BJ (cell line): ENCODE measurements at regions not wholly inside any gene's neighbourhood (a gene's known extent, or its start where the extent isn't known, plus 50 kb on each side); places are given as distances from the start of the nearest gene placed in this dataset.

Experiments used
- CTCF ChIA-PET: fragments of 350-600 bp; formaldehyde crosslinking; extraction: SDS; loops from one replicate; lab custom pipeline; 2021; ENCODE audit warnings: antibody characterized with exemption, inconsistent platforms; lab: Yijun Ruan, JAX
- POLR2A ChIA-PET: fragments of 300-600 bp; sonication (Branson Sonifier 250); formaldehyde crosslinking; extraction: SDS; loops from one replicate; lab custom pipeline; 2021; ENCODE audit warnings: antibody characterized with exemption; lab: Charles Lee
- DNase-seq: peaks from one replicate; pipeline ENCODE4 v3.0.0-alpha.2; 2011; ENCODE audit warnings: low read depth
- H3K27me3 ChIP-seq: 2 replicates; pipeline ENCODE4 v1.6.0; 2011; ENCODE audit warnings: low read length; ENCODE audit not compliant: control insufficient read depth, insufficient read depth
- H3K36me3 ChIP-seq: 2 replicates; pipeline ENCODE4 v1.5.1; 2011; ENCODE audit warnings: low read length; ENCODE audit not compliant: control insufficient read depth, insufficient read depth
- H3K4me3 ChIP-seq: 2 replicates; pipeline ENCODE4 v1.5.1; 2011; ENCODE audit warnings: low read depth, mild to moderate bottlenecking, control low read depth, low read length
- TF ChIP-seq, protein P1 (sequence below): IDR thresholded peaks from 2 replicates; pipeline ENCODE4 v1.5.1; 2011; ENCODE audit warnings: low read depth, mild to moderate bottlenecking, control low read depth, inconsistent platforms, low read length, moderate library complexity; ENCODE audit not compliant: insufficient read depth

DNA sequence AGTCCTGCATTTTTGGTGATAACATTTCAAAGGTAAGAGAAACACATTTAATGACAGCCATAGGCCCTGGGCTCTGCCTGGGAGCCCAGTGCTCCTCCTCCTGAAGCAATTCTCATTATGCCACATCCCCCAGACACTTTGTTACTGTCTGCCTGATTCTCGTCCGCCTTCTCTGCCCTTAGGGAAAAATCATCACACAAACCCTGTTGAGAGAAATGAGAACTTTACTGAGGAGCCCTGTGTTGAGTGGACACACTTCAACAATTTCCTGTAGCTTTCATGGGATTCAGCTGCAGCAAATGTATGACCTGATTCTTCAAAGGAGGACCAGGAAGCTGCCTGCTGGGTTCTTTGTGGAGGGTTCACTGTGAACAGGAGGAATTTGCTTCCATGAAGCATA lies 566.5 kb upstream of the FRG1 start:
- TF ChIP-seq, protein P1, sequence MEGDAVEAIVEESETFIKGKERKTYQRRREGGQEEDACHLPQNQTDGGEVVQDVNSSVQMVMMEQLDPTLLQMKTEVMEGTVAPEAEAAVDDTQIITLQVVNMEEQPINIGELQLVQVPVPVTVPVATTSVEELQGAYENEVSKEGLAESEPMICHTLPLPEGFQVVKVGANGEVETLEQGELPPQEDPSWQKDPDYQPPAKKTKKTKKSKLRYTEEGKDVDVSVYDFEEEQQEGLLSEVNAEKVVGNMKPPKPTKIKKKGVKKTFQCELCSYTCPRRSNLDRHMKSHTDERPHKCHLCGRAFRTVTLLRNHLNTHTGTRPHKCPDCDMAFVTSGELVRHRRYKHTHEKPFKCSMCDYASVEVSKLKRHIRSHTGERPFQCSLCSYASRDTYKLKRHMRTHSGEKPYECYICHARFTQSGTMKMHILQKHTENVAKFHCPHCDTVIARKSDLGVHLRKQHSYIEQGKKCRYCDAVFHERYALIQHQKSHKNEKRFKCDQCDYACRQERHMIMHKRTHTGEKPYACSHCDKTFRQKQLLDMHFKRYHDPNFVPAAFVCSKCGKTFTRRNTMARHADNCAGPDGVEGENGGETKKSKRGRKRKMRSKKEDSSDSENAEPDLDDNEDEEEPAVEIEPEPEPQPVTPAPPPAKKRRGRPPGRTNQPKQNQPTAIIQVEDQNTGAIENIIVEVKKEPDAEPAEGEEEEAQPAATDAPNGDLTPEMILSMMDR, result no peak
- H3K27me3 ChIP-seq, result no peaks in the 10 kb centered on the region
- ChIA-PET CTCF (no interaction called here), POLR2A (no interaction called here)
- no peak overlapping the region for H3K4me3 ChIP-seq
- no peak for DNase-seq
- H3K36me3 ChIP-seq, result no peaks in the 10 kb centered on the region

GRCh38 chr4:189376901-189377300 lies 563.8 kb upstream of the FRG1 start:
- no peaks in the 10 kb centered on the region for H3K36me3 ChIP-seq
- ChIA-PET CTCF (no interaction called here), POLR2A (no interaction called here)
- no peaks in the 10 kb centered on the region for H3K27me3 ChIP-seq
- no peak overlapping the region for H3K4me3 ChIP-seq
- TF ChIP-seq, protein P1, result no peak
- no peak for DNase-seq

GRCh38 chr4:189377569-189377968 lies 563.1 kb upstream of the FRG1 start:
- Histone ChIP-seq H3K4me3 (no peak overlapping the region), H3K36me3 (no peaks in the 10 kb centered on the region), H3K27me3 (no peaks in the 10 kb centered on the region)
- no peak for DNase-seq
- POLR2A ChIA-PET, result no interaction called here
- CTCF ChIA-PET, result no interaction called here
- TF ChIP-seq, protein P1, result no peak

- TF ChIP-seq, protein P1, result no peak
- DNase-seq, result no peak
- POLR2A ChIA-PET, result no interaction called here
- H3K4me3 ChIP-seq, result no peak overlapping the region
- CTCF ChIA-PET, result no interaction called here
- no peaks in the 10 kb centered on the region for H3K36me3 ChIP-seq
- no peaks in the 10 kb centered on the region for H3K27me3 ChIP-seq
Observed at GRCh38 chr4:189385098-189385497, 555.6 kb upstream of the FRG1 start.

- Histone ChIP-seq H3K4me3 (no peak overlapping the region), H3K27me3 (no peaks in the 10 kb centered on the region), H3K36me3 (no peaks in the 10 kb centered on the region)
- CTCF ChIA-PET, result no interaction called here
- DNase-seq, result no peak
- POLR2A ChIA-PET, result no interaction called here
- TF ChIP-seq, protein P1, result no peak
Observed at GRCh38 chr4:189385579-189385978, 555.1 kb upstream of the FRG1 start.
